Hematopoietic multipotent progenitor cell (in vitro differentiated cells): ENCODE measurements at regions not wholly inside any gene's neighbourhood (a gene's known extent, or its start where the extent isn't known, plus 50 kb on each side); places are given as distances from the start of the nearest gene placed in this dataset.

Experiments used
- DNase-seq, 3 donors: peaks; one replicate each; pipeline ENCODE4 v3.0.0-alpha.2; 2011 to 2015; ENCODE audit warnings: low read depth in 2 of 3, low spot score in 2 of 3

DNA sequence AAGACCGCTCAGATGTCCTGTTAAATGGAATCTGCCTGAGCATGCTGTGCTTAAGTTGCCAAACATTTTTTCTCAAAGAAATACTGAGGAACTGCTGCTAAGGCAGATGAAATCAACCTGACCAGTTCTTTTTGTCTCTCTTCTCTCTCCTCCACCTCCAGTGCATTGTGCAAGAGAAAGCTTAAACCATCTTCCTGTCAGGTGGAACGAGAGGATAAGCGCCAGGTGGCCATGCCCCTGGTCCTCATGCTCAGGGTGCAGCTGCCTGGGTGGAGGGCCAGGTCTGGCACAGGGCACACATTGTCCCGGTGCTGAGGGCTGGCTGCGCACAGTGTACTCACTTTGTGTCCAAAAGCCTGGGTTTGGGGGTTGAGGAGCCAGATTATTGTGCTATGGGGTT lies 176.2 kb upstream of the TP63 start:
- DNase-seq, result no peak

DNA sequence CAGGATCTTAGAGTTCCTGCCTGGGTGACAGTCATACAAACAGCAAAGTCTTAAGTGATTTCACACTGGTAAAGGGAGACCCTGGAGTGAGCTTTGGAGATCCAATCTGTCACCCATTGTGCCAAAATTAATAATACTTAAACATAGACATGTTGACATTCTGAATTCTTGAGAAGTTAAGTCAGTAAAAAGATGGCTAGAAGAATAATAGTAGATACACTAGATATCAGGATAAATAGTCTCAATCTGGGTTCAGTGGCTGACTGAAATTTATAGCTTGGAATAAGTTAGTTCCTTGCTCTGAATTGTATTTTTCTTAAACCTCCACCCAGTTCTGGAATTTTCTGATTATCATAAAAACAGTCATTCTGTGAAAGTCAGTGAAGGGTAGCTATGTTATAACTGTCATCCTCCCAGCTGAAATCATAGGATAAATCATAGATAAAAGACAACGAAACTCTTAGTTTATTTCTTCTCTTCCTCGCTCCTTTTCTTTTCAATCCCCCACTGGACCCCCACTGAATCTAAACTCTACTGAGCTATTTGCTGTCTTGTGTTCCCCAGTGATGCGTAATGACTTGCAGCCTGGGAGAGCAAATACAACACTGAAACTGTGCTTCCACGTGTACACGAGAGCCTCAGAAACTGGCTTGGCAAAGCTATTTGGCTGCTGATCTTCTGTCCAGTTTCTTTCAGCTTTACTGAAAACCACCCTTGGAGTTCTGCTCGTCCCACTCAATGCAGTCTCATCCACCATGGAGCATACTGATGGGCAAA lies 175.4 kb upstream of the TP63 start:
- no peak for DNase-seq

DNA sequence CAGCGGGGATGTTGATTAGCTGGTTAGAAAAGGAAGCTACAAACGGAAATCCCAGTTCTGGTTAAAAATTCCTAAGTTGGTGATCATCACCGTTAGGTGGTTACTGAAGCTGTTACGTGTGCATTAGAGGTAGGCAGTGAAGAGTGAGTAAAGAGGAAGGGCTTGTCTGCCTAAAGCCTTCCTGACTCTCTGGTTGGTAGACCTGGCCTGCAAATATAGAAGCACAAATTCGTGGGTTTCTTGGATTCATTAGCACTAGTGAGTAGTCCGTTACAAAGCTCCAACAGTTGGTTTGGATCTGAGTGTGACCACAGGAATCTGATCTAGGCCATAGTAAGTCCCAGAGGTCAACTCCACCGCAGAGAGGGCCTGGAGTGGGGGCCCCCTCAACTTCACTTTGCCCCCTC lies 174.0 kb upstream of the TP63 start:
- DNase-seq, result no peak

DNA sequence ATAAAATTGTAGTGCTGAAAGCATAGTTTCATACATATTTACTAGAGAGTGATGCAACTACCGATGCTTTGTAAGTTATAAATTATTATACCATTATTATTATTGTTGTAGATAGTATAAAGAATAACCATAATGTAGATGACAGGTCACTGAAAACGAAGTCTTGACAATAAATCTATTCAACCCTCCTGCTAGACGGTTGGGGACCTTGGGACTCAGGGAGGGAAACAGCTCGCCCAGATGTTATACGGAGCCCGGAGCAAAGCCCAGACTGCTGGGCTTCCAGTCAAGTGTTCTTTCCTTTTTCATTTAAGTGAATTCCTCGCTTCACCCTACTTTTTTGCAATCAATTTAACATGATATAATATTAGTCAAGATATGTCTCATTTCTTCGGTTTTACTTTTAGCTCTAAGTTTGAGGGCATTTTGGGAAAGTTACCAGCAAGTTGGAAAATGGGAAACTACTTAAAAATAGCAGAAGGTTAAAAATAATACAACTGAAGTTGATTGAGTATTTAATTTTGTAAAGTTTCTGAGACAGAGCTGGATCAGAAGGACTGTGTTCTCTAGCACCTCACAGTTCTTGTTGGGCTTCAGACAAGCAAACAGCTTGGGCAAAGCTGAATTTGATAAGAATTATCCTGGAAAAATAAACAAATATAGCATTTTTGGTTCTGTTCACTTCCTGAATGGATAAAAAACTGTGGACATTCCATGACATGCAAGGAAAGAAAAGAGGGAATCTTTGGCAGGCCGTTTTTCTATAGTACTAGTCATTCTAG lies 173.4 kb upstream of the TP63 start:
- DNase-seq, result no peak

- DNase-seq, result no peak
Observed at GRCh38 chr3:189458528-189458927, 172.7 kb upstream of the TP63 start.

DNA sequence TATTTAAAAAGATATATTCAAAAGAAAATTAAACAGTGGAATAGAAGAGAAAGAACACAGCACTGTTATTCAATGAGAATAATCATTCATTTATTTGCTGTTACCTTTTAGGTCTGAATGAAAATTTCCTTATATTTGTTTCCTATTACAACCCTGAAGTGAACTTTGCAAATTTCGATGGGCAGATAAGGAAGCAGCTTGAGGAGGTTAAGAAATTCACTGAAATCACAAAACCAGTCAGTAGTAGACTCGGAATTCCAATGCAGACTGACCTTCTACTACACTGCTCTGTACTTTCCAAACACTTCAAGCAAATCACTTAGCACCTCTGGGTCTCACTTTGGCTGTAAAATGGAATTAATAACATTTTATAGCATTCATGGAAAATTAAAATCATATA lies 172.0 kb upstream of the TP63 start:
- no peak for DNase-seq

DNA sequence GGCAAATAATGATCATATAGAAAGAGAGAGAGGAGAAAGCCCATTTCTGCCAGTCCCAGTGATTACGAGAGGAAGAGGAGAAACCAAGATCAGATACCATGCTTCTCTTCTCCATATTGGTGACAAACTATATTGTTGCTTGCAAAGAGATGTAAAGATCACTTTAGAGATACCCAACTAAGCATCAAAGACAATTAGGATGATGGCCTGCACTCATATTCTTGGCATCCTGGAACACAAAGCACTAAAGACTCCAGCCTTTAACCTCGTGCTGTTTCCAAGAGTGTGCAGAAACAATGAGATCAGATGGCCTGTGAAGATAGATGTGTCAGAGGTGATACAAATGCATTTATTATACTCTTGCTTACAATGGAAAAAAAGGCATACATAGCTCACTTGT lies 170.7 kb upstream of the TP63 start:
- DNase-seq, result no peak

- no peak for DNase-seq
Observed at GRCh38 chr3:189464799-189465198, 166.4 kb upstream of the TP63 start.

DNA sequence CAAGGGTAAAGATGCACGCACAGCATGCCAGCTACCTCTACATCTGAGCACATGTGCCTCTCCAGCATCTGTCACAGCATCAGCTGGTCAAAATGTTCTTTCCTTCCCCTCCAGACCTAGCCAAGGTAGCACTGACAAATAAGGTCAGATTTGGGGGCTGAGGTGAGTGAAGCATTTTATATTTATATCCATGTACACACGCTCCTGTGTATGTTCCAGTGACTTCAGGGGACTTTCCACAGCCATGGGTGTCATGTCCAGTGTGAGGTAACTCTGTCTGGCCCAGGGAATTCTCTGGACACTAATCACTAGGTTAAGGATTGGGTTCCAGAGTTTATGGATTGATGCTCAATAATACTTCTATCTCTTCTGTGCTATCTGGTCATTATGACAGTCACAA lies 165.2 kb upstream of the TP63 start:
- no peak for DNase-seq

GRCh38 chr3:189467451-189467850 lies 163.7 kb upstream of the TP63 start:
- DNase-seq, result no peak

DNA sequence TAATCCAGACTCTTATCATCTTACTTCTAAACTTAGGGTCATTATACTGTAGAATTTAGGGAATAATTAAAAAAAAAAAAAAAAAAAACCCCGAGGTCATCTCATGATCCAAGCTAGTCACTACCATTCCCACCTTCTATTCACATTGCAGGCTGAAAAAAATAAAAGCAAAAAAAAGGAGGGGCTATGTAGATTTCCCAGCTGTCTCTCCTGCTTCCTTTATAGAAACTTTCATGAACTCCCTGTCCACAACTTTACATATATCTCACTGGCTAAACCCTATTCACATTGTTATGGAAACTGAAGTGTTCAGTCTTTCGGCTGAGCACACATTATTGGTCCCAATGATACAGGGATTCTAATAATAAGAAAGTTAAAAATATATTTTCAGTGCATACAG lies 156.2 kb upstream of the TP63 start:
- DNase-seq, result no peak

DNA sequence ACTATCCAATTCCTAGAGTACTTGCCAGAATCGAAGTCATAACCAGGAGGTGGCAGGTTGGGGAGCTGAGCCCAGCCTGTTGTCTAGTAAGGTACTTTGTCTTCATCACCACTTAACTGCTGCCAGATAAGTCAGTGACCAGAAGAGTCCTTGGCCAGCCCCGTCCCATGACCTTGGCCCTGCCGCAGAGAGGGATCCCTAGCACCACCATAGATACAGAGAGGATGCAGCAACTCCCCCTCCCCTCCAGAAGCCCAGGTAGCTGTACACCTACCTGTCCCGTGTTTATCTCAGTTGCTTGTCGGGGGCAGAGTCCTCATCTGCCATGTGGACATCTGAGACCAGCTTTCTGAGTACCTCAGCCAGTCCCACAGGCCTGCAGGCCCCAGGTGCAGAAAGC lies 153.6 kb upstream of the TP63 start:
- DNase-seq, result no peak

DNA sequence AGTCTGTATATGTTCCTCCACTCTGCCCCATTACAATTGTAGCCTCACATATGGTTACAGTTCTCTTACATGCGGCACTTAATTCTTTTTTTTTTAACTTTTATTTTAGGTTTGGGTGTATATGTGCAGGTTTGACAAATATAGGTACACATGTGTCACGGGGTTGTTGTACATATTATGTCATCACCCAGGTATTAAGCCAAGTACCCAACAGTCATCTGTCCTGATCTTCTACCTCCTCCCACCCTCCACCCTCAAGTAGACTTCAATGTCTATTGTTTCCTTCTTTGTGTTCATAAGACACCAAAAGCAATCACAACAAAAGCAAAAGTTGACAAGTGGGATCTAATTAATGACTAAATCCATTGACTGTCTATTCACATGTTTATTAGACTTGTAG lies 144.6 kb upstream of the TP63 start:
- no peak for DNase-seq

DNA sequence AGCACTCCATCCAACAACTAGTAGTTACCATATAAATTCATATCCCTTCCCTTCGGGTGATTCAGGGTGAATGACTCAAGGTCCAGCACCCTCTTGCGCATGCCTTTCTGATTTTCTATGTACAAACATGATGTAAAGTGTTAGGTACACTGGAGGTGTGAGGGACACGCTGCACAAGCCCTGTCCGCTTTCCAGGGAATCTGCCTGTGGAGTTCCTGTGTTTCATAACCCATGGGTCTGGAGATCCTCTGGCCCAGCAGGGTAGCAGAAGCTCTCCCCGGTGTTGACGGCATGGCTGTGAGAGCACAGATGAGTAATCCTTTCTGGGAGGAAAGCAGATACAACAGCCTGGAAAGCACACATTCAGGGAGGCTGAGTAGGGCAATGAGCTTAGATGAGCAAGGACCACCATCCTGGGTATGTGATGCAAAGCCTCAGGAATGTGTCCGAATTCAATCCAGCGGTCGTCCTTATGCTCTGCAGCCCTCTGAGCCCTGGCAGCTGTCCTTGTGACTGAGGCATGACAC lies 142.9 kb upstream of the TP63 start:
- DNase-seq, result no peak

GRCh38 chr3:189490337-189490736 lies 140.9 kb upstream of the TP63 start:
- no peak for DNase-seq

DNA sequence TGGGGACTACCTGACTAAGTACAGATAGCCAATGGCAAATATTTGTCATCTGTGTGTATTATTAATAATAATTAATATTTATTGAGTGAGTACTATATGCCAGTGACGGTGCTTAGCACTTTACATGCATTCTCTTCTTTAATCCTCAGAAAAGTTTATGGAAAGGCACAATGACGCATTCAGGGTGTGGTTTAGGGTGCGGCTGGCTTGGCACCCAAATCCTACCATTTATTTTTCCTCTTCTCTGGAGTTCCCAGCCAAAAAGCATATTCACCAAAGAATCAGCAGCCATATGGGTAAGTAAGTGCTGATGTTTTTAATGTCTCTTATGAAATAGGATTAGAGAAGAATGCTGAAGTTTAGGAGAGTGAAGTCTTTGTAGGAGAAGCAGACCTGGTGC lies 140.4 kb upstream of the TP63 start:
- DNase-seq, result no peak

DNA sequence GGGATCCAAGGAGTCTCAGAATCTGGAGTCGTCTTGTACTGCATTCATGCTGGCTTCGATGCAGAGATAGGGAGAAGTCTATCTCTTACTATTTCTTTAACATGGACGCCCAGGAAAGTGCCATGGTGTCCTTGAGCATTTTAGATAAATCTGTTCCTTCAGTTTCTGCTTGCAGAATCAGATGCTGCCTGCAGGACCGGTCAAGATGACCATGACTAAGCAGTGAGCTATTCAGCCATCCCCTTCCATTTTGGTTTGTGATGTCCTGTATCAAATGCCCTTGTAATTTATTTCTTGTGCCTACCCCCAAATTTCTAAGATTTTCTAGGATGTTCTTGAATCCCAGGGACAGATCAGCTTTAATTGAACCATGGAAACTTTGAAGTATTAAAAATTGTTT lies 139.4 kb upstream of the TP63 start:
- DNase-seq, result no peak

- no peak for DNase-seq
Observed at GRCh38 chr3:189493271-189493670, 137.9 kb upstream of the TP63 start.

GRCh38 chr3:189494632-189495031 lies 136.6 kb upstream of the TP63 start:
- DNase-seq, result no peak

GRCh38 chr3:189496375-189497138 lies 134.6 kb upstream of the TP63 start:
- no peak for DNase-seq

DNA sequence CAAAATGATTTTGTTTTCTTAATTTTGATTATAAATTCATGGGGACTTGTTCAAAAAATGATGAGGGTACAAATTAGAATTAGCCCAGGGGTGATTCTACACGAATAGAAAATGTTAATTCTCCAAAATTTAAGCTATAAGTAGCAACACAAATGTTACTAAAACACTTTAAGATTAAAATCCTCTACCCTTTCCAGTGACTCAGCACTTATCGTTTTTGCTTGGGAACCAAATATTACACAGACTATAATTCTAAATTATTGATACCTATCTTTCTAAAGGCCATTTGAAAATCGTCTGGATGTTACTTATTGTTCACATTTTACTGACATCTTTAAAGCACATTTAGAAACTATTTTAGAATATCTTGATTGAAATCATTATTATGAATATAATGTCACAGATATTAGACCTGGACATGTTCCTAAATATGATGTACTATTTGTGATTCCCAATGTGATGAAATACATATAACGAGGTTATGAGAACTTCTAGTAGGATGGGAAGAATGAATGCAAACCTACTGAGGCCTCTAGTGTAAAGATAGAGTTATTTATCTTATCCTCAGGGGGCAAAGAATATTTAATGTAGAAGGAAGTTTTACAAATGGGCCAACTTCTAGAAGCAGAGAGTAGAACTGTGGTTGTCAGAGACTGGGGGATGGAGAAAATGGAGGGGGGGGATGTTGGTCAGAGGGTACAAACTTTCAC lies 132.0 kb upstream of the TP63 start:
- DNase-seq, result no peak
